ENCODE measurements at regions not wholly inside any gene's neighbourhood (a gene's known extent, or its start where the extent isn't known, plus 50 kb on each side); places are given as distances from the start of the nearest gene placed in this dataset.

GRCh38 chr3:76652524-76652923 lies 387.4 kb upstream of the ROBO2 start:
- no peaks in the 10 kb centered on the region for H3K36me3 ChIP-seq
- TF ChIP-seq CTCF (IDR thresholded peaks at IDR 0.05): no peak
- TF ChIP-seq POLR2A (IDR thresholded peaks at IDR 0.05): no peak
- H3K27me3 ChIP-seq: no peaks in the 10 kb centered on the region
- DNase-seq: no peak
- no peak overlapping the region for H3K27ac ChIP-seq
- H3K4me1 ChIP-seq: no peaks in the 10 kb centered on the region
- H3K9me3 ChIP-seq: no peaks in the 10 kb centered on the region
- no peak overlapping the region for H3K4me3 ChIP-seq

- Histone ChIP-seq H3K4me3 (no peak overlapping the region), H3K9me3 (no peaks in the 10 kb centered on the region), H3K36me3 (no peaks in the 10 kb centered on the region), H3K4me1 (no peaks in the 10 kb centered on the region), H3K27ac (no peak overlapping the region), H3K27me3 (no peaks in the 10 kb centered on the region)
- TF ChIP-seq CTCF (IDR thresholded peaks at IDR 0.05) (no peak), POLR2A (IDR thresholded peaks at IDR 0.05) (no peak)
- no peak for DNase-seq
These were observed 386.2 kb upstream of the ROBO2 start for GRCh38 chr3:76653640-76654251.

GRCh38 chr3:76656531-76657070 lies 383.3 kb upstream of the ROBO2 start:
- DNase-seq: no peak
- Histone ChIP-seq H3K36me3 (no peaks in the 10 kb centered on the region), H3K9me3 (no peaks in the 10 kb centered on the region), H3K4me3 (no peak overlapping the region), H3K27ac (no peak overlapping the region), H3K27me3 (no peaks in the 10 kb centered on the region), H3K4me1 (no peaks in the 10 kb centered on the region)
- TF ChIP-seq CTCF (IDR thresholded peaks at IDR 0.05): no peak
- no peak for TF ChIP-seq POLR2A (IDR thresholded peaks at IDR 0.05)

GRCh38 chr3:76657909-76658308 lies 382.0 kb upstream of the ROBO2 start:
- no peaks in the 10 kb centered on the region for H3K36me3 ChIP-seq
- H3K27ac ChIP-seq: no peak overlapping the region
- no peaks in the 10 kb centered on the region for H3K4me1 ChIP-seq
- no peak for DNase-seq
- H3K4me3 ChIP-seq: no peak overlapping the region
- no peaks in the 10 kb centered on the region for H3K27me3 ChIP-seq
- TF ChIP-seq POLR2A (IDR thresholded peaks at IDR 0.05) (no peak), CTCF (IDR thresholded peaks at IDR 0.05) (no peak)
- H3K9me3 ChIP-seq: no peaks in the 10 kb centered on the region

GRCh38 chr3:76661527-76662250 lies 378.2 kb upstream of the ROBO2 start:
- TF ChIP-seq CTCF (IDR thresholded peaks at IDR 0.05) (no peak), POLR2A (IDR thresholded peaks at IDR 0.05) (no peak)
- Histone ChIP-seq H3K4me3 (no peak overlapping the region), H3K4me1 (no peaks in the 10 kb centered on the region), H3K36me3 (no peaks in the 10 kb centered on the region), H3K27me3 (no peaks in the 10 kb centered on the region), H3K9me3 (no peaks in the 10 kb centered on the region), H3K27ac (no peak overlapping the region)
- DNase-seq: no peak

Measured in Peyer's patch (tissue), 4 donors.